GM12878 (cell line): ENCODE measurements at regions not wholly inside any gene's neighbourhood (a gene's known extent, or its start where the extent isn't known, plus 50 kb on each side); places are given as distances from the start of the nearest gene placed in this dataset.

Experiments used
- ATAC-seq: fragments of 200-7000 bp; cut with Tn5 transposase; 3 replicates; pipeline ENCODE4 v1.9.1; 2020; ENCODE audit warnings: mild to moderate bottlenecking, moderate library complexity
- BruUV-seq: library from RNA; stranded (reverse); fragments of 400-500 nt; replicated peaks from 2 replicates; lab custom pipeline; 2021; lab: Mats Ljungman, UMichigan
- CTCF ChIA-PET: fragments of 300-600 bp; sonication (Branson Sonifier 250); formaldehyde crosslinking; extraction: SDS; loops from one replicate; lab custom pipeline; 2021; ENCODE audit warnings: inconsistent platforms; lab: Yijun Ruan, JAX
- POLR2A ChIA-PET: fragments of 350-600 bp; formaldehyde crosslinking; extraction: SDS; loops from one replicate; lab custom pipeline; 2021; ENCODE audit warnings: inconsistent platforms; lab: Charles Lee
- RAD21 ChIA-PET: fragments of 300-600 bp; sonication (Branson Sonifier 250); formaldehyde crosslinking; loops from one replicate; lab custom pipeline; 2023; ENCODE audit warnings: antibody characterized with exemption; ENCODE audit not compliant: unreplicated experiment; lab: Charles Lee
- SMC1A ChIA-PET: fragments of 300-600 bp; sonication (Branson Sonifier 250); formaldehyde crosslinking; loops from one replicate; lab custom pipeline; 2023; ENCODE audit not compliant: unreplicated experiment, uncharacterized antibody; lab: Charles Lee
- DNase-seq: peaks from one replicate; pipeline ENCODE4 v3.0.0-alpha.2; 2011; ENCODE audit warnings: low read depth, low spot score
- FAIRE-seq: peaks from 3 replicates; lab custom pipeline; 2011; peaks lifted over from hg19 to GRCh38; lab: Jason Lieb, UNC
- H2AFZ ChIP-seq: 2 replicates; pipeline ENCODE4 v1.6.0; 2011; ENCODE audit warnings: low read depth, low read length, control low read depth; ENCODE audit not compliant: control insufficient read depth
- H3K27ac ChIP-seq: 2 replicates; pipeline ENCODE4 v1.5.1; 2011; ENCODE audit warnings: control low read depth; ENCODE audit not compliant: control insufficient read depth, insufficient read depth
- H3K27me3 ChIP-seq, 2 experiments: replicated peaks in 1 of 2; 2 replicates each; pipeline versions ENCODE4 v1.6.0 to v1.6.1; 2011; ENCODE audit warnings: low read length in 1 of 2; ENCODE audit not compliant: control insufficient read depth in 2 of 2, insufficient read depth in 2 of 2
- H3K36me3 ChIP-seq, 2 experiments: 2 replicates each; pipeline ENCODE4 v1.5.1; 2011; ENCODE audit warnings: low read length in 1 of 2; ENCODE audit not compliant: control insufficient read depth in 2 of 2, insufficient read depth in 2 of 2
- H3K4me1 ChIP-seq: 2 replicates; pipeline ENCODE4 v1.6.1; 2011; ENCODE audit warnings: mild to moderate bottlenecking, low read length, moderate library complexity, mixed read lengths; ENCODE audit not compliant: control insufficient read depth, insufficient read depth
- H3K4me2 ChIP-seq: 2 replicates; pipeline ENCODE4 v1.6.0; 2011; ENCODE audit warnings: control low read depth; ENCODE audit not compliant: control insufficient read depth, insufficient read depth
- H3K4me3 ChIP-seq: fragments of 200-600 bp; sonication (generic); 2 replicates; pipeline ENCODE4 v1.5.1; 2016
- H3K79me2 ChIP-seq: 2 replicates; pipeline ENCODE4 v1.6.0; 2011; ENCODE audit warnings: low read length; ENCODE audit not compliant: control insufficient read depth, insufficient read depth
- H3K9ac ChIP-seq: 2 replicates; pipeline ENCODE4 v1.8.0; 2011; ENCODE audit warnings: low read length, control low read depth, mixed read lengths; ENCODE audit not compliant: control insufficient read depth, insufficient read depth
- H3K9me3 ChIP-seq: replicated peaks from 3 replicates; pipeline ENCODE4 v1.5.1; 2011; ENCODE audit warnings: mild to moderate bottlenecking, low read length; ENCODE audit not compliant: control insufficient read depth, insufficient read depth
- H4K20me1 ChIP-seq: 2 replicates; pipeline ENCODE4 v1.6.0; 2011; ENCODE audit not compliant: control insufficient read depth, insufficient read depth
- CREB1 ChIP-seq: IDR thresholded peaks from 2 replicates; pipeline ENCODE4 v1.6.1; 2012; ENCODE audit warnings: low read depth, mild to moderate bottlenecking, inconsistent platforms
- FOS ChIP-seq: IDR thresholded peaks from 3 replicates; pipeline ENCODE4 v1.6.1; 2011; ENCODE audit warnings: borderline replicate concordance; ENCODE audit not compliant: insufficient read length; ENCODE audit errors: extremely low read depth
- FOXM1 ChIP-seq: IDR thresholded peaks from 2 replicates; pipeline ENCODE4 v1.6.1; 2012; ENCODE audit warnings: low read depth, mild to moderate bottlenecking, inconsistent platforms, low read length, moderate library complexity
- IKZF1 ChIP-seq: fragments of 450-650 bp; conservative IDR thresholded peaks from 2 replicates; pipeline ENCODE4 v1.6.1; 2017; ENCODE audit warnings: antibody characterized with exemption, mild to moderate bottlenecking
- MEF2A ChIP-seq: IDR thresholded peaks from 2 replicates; pipeline ENCODE4 v1.6.1; 2011; ENCODE audit warnings: low read depth, mild to moderate bottlenecking, low read length, moderate library complexity; ENCODE audit not compliant: insufficient read depth
- MYB ChIP-seq: fragments of 150-350 bp; IDR thresholded peaks from 2 replicates; pipeline ENCODE4 v1.6.1; 2014; ENCODE audit warnings: mild to moderate bottlenecking, low read depth, low read length, borderline replicate concordance
- NBN ChIP-seq: fragments of 450-650 bp; IDR thresholded peaks from 2 replicates; pipeline ENCODE4 v1.6.1; 2016
- PAX5 ChIP-seq: IDR thresholded peaks from 2 replicates; pipeline ENCODE4 v1.6.1; 2011; ENCODE audit warnings: low read depth, low read length, borderline replicate concordance
- RAD51 ChIP-seq: fragments of 450-650 bp; IDR thresholded peaks from 2 replicates; pipeline ENCODE4 v1.6.1; 2016; ENCODE audit warnings: moderate library complexity, mild to moderate bottlenecking, inconsistent platforms
- RELA ChIP-seq: fragments of 450-650 bp; IDR thresholded peaks from 2 replicates; pipeline ENCODE4 v1.8.0; 2014; ENCODE audit warnings: borderline replicate concordance; ENCODE audit not compliant: partially characterized antibody
- RUNX3 ChIP-seq: IDR thresholded peaks from 2 replicates; pipeline ENCODE4 v1.6.1; 2012; ENCODE audit warnings: low read length, inconsistent platforms
- WGBS: methylation state at CpG from one replicate; pipeline ENCODE4 v1.1.6; 2016; ENCODE audit warnings: low lambda C conversion rate; ENCODE audit not compliant: insufficient replicate concordance, insufficient coverage; ENCODE audit errors: missing lambda C conversion rate; 5-methylcytosine and 5-hydroxymethylcytosine counted together
- in situ Hi-C: fragments of 300-500 bp; cut with MboI; formaldehyde crosslinking; loops from 9 replicates; pipeline ENCODE4 v1.14.3; 2018; ENCODE audit warnings: mixed read lengths
- intact Hi-C: fragments of 100-400 bp; cut with micrococcal nuclease; formaldehyde crosslinking; loops from one replicate; pipeline ENCODE4 v1.14.2; 2022; ENCODE audit not compliant: unreplicated experiment
- TF ChIP-seq, protein P1 (sequence below): IDR thresholded peaks from 2 replicates; pipeline ENCODE4 v1.6.1; 2011; ENCODE audit warnings: mild to moderate bottlenecking, low read depth, low read length, moderate library complexity; ENCODE audit not compliant: insufficient replicate concordance
- TF ChIP-seq, protein P2 (sequence below): fragments of 450-650 bp; IDR thresholded peaks from 2 replicates; pipeline ENCODE4 v1.6.1; 2017; ENCODE audit warnings: low read depth, mild to moderate bottlenecking, moderate library complexity
- TF ChIP-seq, protein P3 (sequence below): fragments of 450-650 bp; IDR thresholded peaks from 2 replicates; pipeline ENCODE4 v1.6.1; 2016; ENCODE audit warnings: mild to moderate bottlenecking

DNA sequence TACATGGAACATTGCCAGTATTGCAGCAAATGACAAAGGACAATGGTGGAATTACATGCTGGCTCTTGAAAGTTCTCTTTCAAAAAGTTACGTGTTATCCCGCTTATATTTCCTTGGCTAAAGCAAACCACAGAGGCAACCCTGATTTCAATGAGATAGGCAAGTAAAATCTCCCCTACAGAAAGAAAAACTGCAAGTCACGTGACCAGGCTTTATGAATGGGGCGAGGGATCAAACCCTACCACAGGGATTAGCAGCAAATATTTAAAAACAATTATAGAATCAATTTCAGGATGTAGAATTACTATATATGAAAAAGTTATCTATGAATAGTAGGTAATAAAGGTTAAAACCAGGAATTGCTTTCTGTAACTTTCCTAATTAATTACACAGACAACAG lies 603.4 kb upstream of the GBE1 start:
- SMC1A ChIA-PET = no interaction called here
- BruUV-seq = no TSS peak

DNA sequence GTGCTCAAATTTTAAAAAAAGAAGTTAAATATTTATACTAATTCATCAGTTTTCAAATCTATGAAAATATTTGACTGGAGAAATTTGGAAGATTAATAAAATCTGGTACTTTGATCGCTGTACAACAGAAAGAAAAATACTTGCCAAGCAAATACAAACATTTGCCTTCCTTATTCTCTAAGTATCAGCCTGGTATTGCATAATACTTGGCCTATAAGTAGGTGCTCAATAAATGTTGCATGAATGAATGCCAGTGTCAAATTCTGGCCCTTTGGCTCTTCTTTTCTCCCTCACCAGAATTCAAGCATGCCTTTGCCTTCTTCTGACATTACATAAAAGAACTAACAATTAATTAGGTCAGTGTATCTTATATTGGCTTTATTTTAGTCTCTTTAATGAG lies 601.7 kb upstream of the GBE1 start:
- ATAC-seq = no peak
- FAIRE-seq = no peak
- Histone ChIP-seq H3K27me3 (no peaks in the 10 kb centered on the region), H3K36me3 (no peaks in the 10 kb centered on the region), H3K4me3 (no peak overlapping the region), H3K9ac (no peak overlapping the region), H3K79me2 (no peaks in the 10 kb centered on the region), H3K4me2 (no peak overlapping the region), H4K20me1 (no peaks in the 10 kb centered on the region), H3K4me1 (no peaks in the 10 kb centered on the region), H3K27ac (no peak overlapping the region), H2AFZ (no peak overlapping the region), H3K9me3 (no peaks in the 10 kb centered on the region)
- POLR2A ChIA-PET = no interaction called here
- 0% methylated on average over 1 of the region's 1 CpG for WGBS
- no peak for DNase-seq
- SMC1A ChIA-PET = interaction anchor here (0.9 kb wide), 1 partner anchor 11 kb away, joined by 3 read pairs; no protein-coding TSS in a partner anchor
- no TSS peak for BruUV-seq
- in situ Hi-C loops (no loop called here), intact Hi-C loops (no loop called here)
- RAD21 ChIA-PET = no interaction called here
- CTCF ChIA-PET = no interaction called here
- TF ChIP-seq MYB (no peak), NBN (no peak), RUNX3 (no peak), IKZF1 (no peak), PAX5 (no peak), RELA (no peak), FOXM1 (no peak), MEF2A (no peak), FOS (no peak), CREB1 (no peak)
- TF ChIP-seq, protein P1, sequence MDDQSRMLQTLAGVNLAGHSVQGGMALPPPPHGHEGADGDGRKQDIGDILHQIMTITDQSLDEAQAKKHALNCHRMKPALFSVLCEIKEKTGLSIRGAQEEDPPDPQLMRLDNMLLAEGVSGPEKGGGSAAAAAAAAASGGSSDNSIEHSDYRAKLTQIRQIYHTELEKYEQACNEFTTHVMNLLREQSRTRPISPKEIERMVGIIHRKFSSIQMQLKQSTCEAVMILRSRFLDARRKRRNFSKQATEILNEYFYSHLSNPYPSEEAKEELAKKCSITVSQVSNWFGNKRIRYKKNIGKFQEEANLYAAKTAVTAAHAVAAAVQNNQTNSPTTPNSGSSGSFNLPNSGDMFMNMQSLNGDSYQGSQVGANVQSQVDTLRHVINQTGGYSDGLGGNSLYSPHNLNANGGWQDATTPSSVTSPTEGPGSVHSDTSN = no peak
- TF ChIP-seq, protein P2, sequence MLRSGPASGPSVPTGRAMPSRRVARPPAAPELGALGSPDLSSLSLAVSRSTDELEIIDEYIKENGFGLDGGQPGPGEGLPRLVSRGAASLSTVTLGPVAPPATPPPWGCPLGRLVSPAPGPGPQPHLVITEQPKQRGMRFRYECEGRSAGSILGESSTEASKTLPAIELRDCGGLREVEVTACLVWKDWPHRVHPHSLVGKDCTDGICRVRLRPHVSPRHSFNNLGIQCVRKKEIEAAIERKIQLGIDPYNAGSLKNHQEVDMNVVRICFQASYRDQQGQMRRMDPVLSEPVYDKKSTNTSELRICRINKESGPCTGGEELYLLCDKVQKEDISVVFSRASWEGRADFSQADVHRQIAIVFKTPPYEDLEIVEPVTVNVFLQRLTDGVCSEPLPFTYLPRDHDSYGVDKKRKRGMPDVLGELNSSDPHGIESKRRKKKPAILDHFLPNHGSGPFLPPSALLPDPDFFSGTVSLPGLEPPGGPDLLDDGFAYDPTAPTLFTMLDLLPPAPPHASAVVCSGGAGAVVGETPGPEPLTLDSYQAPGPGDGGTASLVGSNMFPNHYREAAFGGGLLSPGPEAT = no peak

More for the DNA sequence above, 603.4 kb upstream of the GBE1 start:
- in situ Hi-C loops (no loop called here), intact Hi-C loops (no loop called here)
- Histone ChIP-seq H3K4me2 (no peak overlapping the region), H4K20me1 (no peaks in the 10 kb centered on the region), H3K4me1 (no peaks in the 10 kb centered on the region), H3K4me3 (no peak overlapping the region), H3K27ac (no peak overlapping the region), H3K36me3 (no peaks in the 10 kb centered on the region), H3K27me3 (no peaks in the 10 kb centered on the region), H3K9me3 (no peaks in the 10 kb centered on the region), H3K9ac (no peak overlapping the region), H2AFZ (no peak overlapping the region), H3K79me2 (no peaks in the 10 kb centered on the region)
- 4% methylated on average over 4 of the region's 4 CpGs for WGBS
- no peak for FAIRE-seq
- peak; percentile 65; the same call in 1 of the 2 replicates for TF ChIP-seq RAD51
- TF ChIP-seq, protein P3, sequence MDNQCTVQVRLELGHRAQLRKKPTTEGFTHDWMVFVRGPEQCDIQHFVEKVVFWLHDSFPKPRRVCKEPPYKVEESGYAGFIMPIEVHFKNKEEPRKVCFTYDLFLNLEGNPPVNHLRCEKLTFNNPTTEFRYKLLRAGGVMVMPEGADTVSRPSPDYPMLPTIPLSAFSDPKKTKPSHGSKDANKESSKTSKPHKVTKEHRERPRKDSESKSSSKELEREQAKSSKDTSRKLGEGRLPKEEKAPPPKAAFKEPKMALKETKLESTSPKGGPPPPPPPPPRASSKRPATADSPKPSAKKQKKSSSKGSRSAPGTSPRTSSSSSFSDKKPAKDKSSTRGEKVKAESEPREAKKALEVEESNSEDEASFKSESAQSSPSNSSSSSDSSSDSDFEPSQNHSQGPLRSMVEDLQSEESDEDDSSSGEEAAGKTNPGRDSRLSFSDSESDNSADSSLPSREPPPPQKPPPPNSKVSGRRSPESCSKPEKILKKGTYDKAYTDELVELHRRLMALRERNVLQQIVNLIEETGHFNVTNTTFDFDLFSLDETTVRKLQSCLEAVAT = no peak
- ChIA-PET RAD21 (no interaction called here), POLR2A (no interaction called here), CTCF (no interaction called here)
- no peak for ATAC-seq
- no peak for DNase-seq
